ENCODE measurements at regions not wholly inside any gene's neighbourhood (a gene's known extent, or its start where the extent isn't known, plus 50 kb on each side); places are given as distances from the start of the nearest gene placed in this dataset.

GRCh38 chr7:35437619-35438275 lies 183.8 kb upstream of the TBX20 start:
- no peak for FAIRE-seq

GRCh38 chr7:35436452-35436851 lies 182.6 kb upstream of the TBX20 start:
- no peak for FAIRE-seq

- no peak for FAIRE-seq
Observed at GRCh38 chr7:35430547-35431153, 176.8 kb upstream of the TBX20 start.

GRCh38 chr7:35424869-35425495 lies 171.1 kb upstream of the TBX20 start:
- FAIRE-seq: no peak

- FAIRE-seq: no peak
Observed at GRCh38 chr7:35424440-35424839, 170.5 kb upstream of the TBX20 start.

- FAIRE-seq: no peak
Observed at GRCh38 chr7:35422715-35423114, 168.8 kb upstream of the TBX20 start.

GRCh38 chr7:35420656-35421055 lies 166.8 kb upstream of the TBX20 start:
- FAIRE-seq: no peak

GRCh38 chr7:35419391-35419755 lies 165.5 kb upstream of the TBX20 start:
- FAIRE-seq: no peak

GRCh38 chr7:35418716-35419390 lies 165.0 kb upstream of the TBX20 start:
- FAIRE-seq: no peak

GRCh38 chr7:35416568-35416967 lies 162.7 kb upstream of the TBX20 start:
- no peak for FAIRE-seq

- no peak for FAIRE-seq
Observed at GRCh38 chr7:35415411-35415822, 161.5 kb upstream of the TBX20 start.

GRCh38 chr7:35411331-35411730 lies 157.4 kb upstream of the TBX20 start:
- FAIRE-seq: no peak

GRCh38 chr7:35405461-35405860 lies 151.6 kb upstream of the TBX20 start:
- FAIRE-seq: no peak

- no peak for FAIRE-seq
Observed at GRCh38 chr7:35401217-35401879, 147.4 kb upstream of the TBX20 start.

GRCh38 chr7:35399840-35400239 lies 145.9 kb upstream of the TBX20 start:
- FAIRE-seq: no peak

GRCh38 chr7:35399216-35399615 lies 145.3 kb upstream of the TBX20 start:
- no peak for FAIRE-seq

GRCh38 chr7:35398518-35398917 lies 144.6 kb upstream of the TBX20 start:
- no peak for FAIRE-seq

GRCh38 chr7:35390146-35390545 lies 136.2 kb upstream of the TBX20 start:
- no peak for FAIRE-seq

- FAIRE-seq: no peak
Observed at GRCh38 chr7:35389636-35390035, 135.7 kb upstream of the TBX20 start.

- no peak for FAIRE-seq
Observed at GRCh38 chr7:35386816-35387706, 133.2 kb upstream of the TBX20 start.

- no peak for FAIRE-seq
Observed at GRCh38 chr7:35386082-35386815, 132.3 kb upstream of the TBX20 start.

Measured in TTC549 (cell line).